ENCODE measurements at regions not wholly inside any gene's neighbourhood (a gene's known extent, or its start where the extent isn't known, plus 50 kb on each side); places are given as distances from the start of the nearest gene placed in this dataset.

- TF ChIP-seq CTCF (IDR thresholded peaks at IDR 0.05; ENCODE audit: low read length), result no peak
- no peak for TF ChIP-seq EZH2 (IDR thresholded peaks at IDR 0.05; ENCODE audit: borderline replicate concordance, low read length)
Observed at GRCh38 chr4:85165808-85166207, 199.3 kb upstream of the WDFY3 start.
